K562 (cell line): ENCODE measurements at regions not wholly inside any gene's neighbourhood (a gene's known extent, or its start where the extent isn't known, plus 50 kb on each side); places are given as distances from the start of the nearest gene placed in this dataset.

ENCODE experiments used
- CC2D1A ChIP-seq: fragments of 450-650 bp; IDR thresholded peaks from 2 replicates; pipeline ENCODE4 v1.6.1; 2017; ENCODE audit warnings: mild to moderate bottlenecking
- CREB1 ChIP-seq, 2 experiments: sonication (generic) in 1 of 2; formaldehyde crosslinking in 1 of 2; IDR thresholded peaks; 2 replicates each; pipeline versions ENCODE4 v1.6.1 to v1.8.0; 2012 to 2022; ENCODE audit warnings: inconsistent platforms in 1 of 2, mild to moderate bottlenecking in 1 of 2, missing genetic modification reagents in 1 of 2, moderate library complexity in 1 of 2
- ELF4 ChIP-seq: fragments of 450-650 bp; formaldehyde crosslinking; IDR thresholded peaks from 2 replicates; pipeline ENCODE4 v1.4.0; 2022; ENCODE audit warnings: missing genetic modification characterization
- HSF4 ChIP-seq: fragments of 250-450 bp; sonication (Bioruptor Pico); IDR thresholded peaks from 2 replicates; pipeline ENCODE4 v2.1.2; 2022; ENCODE audit warnings: mild to moderate bottlenecking, moderate library complexity, borderline replicate concordance
- JUNB ChIP-seq: fragments of 450-650 bp; formaldehyde crosslinking; conservative IDR thresholded peaks from 2 replicates; pipeline ENCODE4 v1.4.0; 2020; ENCODE audit warnings: mild to moderate bottlenecking
- JUND ChIP-seq, 2 experiments: IDR thresholded peaks; 2 replicates in 1 of 2; 3 replicates in 1 of 2; pipeline ENCODE4 v1.6.1; 2011; ENCODE audit warnings: borderline replicate concordance in 2 of 2, low read depth in 2 of 2, low read length in 2 of 2, improper control_type of control experiment in 1 of 2, missing biosample characterization in 1 of 2, missing genetic modification characterization in 1 of 2, missing genetic modification reagents in 1 of 2
- KLF13 ChIP-seq: fragments of 450-650 bp; IDR thresholded peaks from 2 replicates; pipeline ENCODE4 v1.6.1; 2016; ENCODE audit warnings: missing genetic modification characterization, low read depth, mild to moderate bottlenecking, missing compliant biosample characterization, moderate library complexity, borderline replicate concordance
- KLF16 ChIP-seq: IDR thresholded peaks from 2 replicates; pipeline ENCODE4 v1.6.1; 2016; ENCODE audit warnings: antibody characterized with exemption
- MXD1 ChIP-seq: fragments of 250-450 bp; sonication (Bioruptor Pico); IDR thresholded peaks from 2 replicates; pipeline ENCODE4 v1.8.0; 2021; ENCODE audit warnings: borderline replicate concordance, mild to moderate bottlenecking, moderate library complexity; ENCODE audit not compliant: poor library complexity, severe bottlenecking
- NEUROD1 ChIP-seq: fragments of 150-350 bp; IDR thresholded peaks from 2 replicates; pipeline ENCODE4 v1.6.1; 2014; ENCODE audit warnings: borderline replicate concordance, low read length, low read depth; ENCODE audit not compliant: partially characterized antibody
- NR3C1 ChIP-seq: sonication (generic); formaldehyde crosslinking; IDR thresholded peaks from 2 replicates; pipeline ENCODE4 v1.8.1; 2022; ENCODE audit warnings: missing genetic modification reagents
- PHF8 ChIP-seq: fragments of 200-600 bp; sonication (generic); IDR thresholded peaks from 2 replicates; pipeline ENCODE4 v1.6.1; 2012; ENCODE audit warnings: mixed run types, mild to moderate bottlenecking, inconsistent platforms, low read length, moderate library complexity, borderline replicate concordance
- RBM25 ChIP-seq: fragments of 200-400 bp; formaldehyde crosslinking; IDR thresholded peaks from 2 replicates; pipeline ENCODE4 v1.6.1; 2018; ENCODE audit warnings: low read length, low read depth, moderate library complexity; ENCODE audit not compliant: severe bottlenecking
- RFX5 ChIP-seq: IDR thresholded peaks from 2 replicates; pipeline ENCODE4 v1.6.1; 2011; ENCODE audit warnings: low read depth, mild to moderate bottlenecking, improper control_type of control experiment, low read length
- RHOXF2B ChIP-seq: fragments of 250-450 bp; sonication (Bioruptor Pico); conservative IDR thresholded peaks from 2 replicates; pipeline ENCODE4 v1.5.1; 2021
- SIRT6 ChIP-seq: IDR thresholded peaks from one replicate; pipeline ENCODE4 v1.6.1; 2012; ENCODE audit warnings: low read depth, mild to moderate bottlenecking, control low read depth, inconsistent platforms, low read length, moderate library complexity
- SLC30A9 ChIP-seq: fragments of 250-450 bp; sonication (Bioruptor Pico); IDR thresholded peaks from 2 replicates; pipeline ENCODE4 v1.8.0; 2022; ENCODE audit warnings: mild to moderate bottlenecking, moderate library complexity
- TBP ChIP-seq: optimal IDR thresholded peaks from 2 replicates; pipeline ENCODE3; 2011; ENCODE audit warnings: low read depth, low read length, improper control_type of control experiment
- ZC3H4 ChIP-seq: sonication (generic); formaldehyde crosslinking; IDR thresholded peaks from 2 replicates; pipeline ENCODE4 v1.9.0; 2021; ENCODE audit warnings: missing genetic modification reagents, borderline replicate concordance
- ZHX1 ChIP-seq: fragments of 150-350 bp; conservative IDR thresholded peaks from 2 replicates; pipeline ENCODE4 v1.6.1; 2014; ENCODE audit warnings: low read length
- ZKSCAN3 ChIP-seq: fragments of 250-450 bp; sonication (Bioruptor Pico); IDR thresholded peaks from 2 replicates; pipeline ENCODE4 v1.4.0; 2020
- ZNF282 ChIP-seq: sonication (generic); formaldehyde crosslinking; IDR thresholded peaks from 2 replicates; pipeline ENCODE4 v1.8.1; 2023; ENCODE audit warnings: missing genetic modification reagents
- ZNF507 ChIP-seq: conservative IDR thresholded peaks from 2 replicates; pipeline ENCODE4 v1.6.1; 2017; ENCODE audit warnings: missing genetic modification characterization, missing compliant biosample characterization
- TF ChIP-seq, protein P1 (sequence below): IDR thresholded peaks from 2 replicates; pipeline ENCODE4 v1.6.1; 2016; ENCODE audit warnings: missing genetic modification characterization, missing compliant biosample characterization

DNA sequence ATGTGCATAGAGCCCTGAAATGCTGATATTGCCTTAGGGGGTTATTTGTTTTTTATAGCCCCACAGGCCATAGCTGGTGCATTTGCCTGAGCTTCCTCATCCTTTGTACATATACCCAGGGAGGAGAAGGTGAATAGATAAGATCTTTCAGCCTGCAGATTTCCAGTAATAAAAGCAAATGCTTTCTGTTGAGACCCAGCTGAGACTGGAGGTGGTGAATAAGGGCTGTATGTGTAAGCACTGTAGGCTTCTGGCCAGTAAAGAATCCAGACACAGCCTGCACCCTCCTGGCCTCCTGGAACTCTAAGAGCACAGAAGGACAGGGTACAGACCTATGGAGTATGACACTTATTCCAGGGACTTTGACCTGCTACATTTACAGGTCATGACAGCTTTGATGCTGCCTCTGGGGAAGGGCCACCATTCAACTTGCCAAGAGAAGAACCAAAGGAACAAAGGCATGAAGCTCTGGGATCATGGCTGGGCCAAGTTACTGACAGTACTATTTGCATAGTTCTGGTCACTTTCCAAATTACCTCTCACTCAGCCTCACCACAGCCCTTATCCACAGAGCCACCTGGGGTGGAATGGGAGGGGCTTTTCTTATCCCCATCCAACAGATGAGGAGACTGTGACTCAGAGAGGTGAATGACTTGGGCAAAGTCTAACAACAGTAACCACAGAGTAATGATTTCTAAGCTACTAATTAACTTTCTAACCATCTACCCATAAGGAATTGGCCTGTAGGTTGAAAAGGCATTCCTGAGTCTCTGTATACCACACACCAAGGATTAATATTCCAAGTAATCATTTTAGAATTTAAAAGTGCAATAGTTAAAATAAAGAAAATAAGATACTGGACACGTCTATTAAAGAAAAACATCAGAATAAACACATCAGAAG is 604.5 kb upstream of the KLF4 start (continued):
- TF ChIP-seq KLF16 (peak; percentile 97), ZKSCAN3 (CRISPR knock-in tag) (no peak), ZHX1 (no peak), ZC3H4 (CRISPR knock-in tag) (no peak), KLF13 (tag) (no peak), SIRT6 (no peak), RHOXF2B (no peak), TBP (no peak), CREB1 (IDR thresholded peaks at IDR 0.05) (peak; percentile 76; the same call in 1 of the 2 replicates), CREB1 (CRISPR knock-in tag; IDR thresholded peaks at IDR 0.05) (no peak), JUND (IDR thresholded peaks at IDR 0.05; ENCODE audit: borderline replicate concordance, low read depth, low read length) (peak; percentile 99), JUND (tag; IDR thresholded peaks at IDR 0.05; ENCODE audit: borderline replicate concordance, low read depth, low read length) (peak; percentile 98; the same call in 2 of the 3 replicates), MXD1 (no peak), RFX5 (no peak), RBM25 (no peak), HSF4 (CRISPR knock-in tag) (no peak), CC2D1A (peak; percentile 97), ZNF282 (CRISPR knock-in tag) (no peak), SLC30A9 (CRISPR knock-in tag) (no peak), PHF8 (no peak), JUNB (peak; percentile 57; the same call in 1 of the 2 replicates), ELF4 (CRISPR knock-in tag) (peak; percentile 90), NR3C1 (CRISPR knock-in tag) (no peak), NEUROD1 (peak; percentile 95), ZNF507 (no peak)
- TF ChIP-seq, protein P1, sequence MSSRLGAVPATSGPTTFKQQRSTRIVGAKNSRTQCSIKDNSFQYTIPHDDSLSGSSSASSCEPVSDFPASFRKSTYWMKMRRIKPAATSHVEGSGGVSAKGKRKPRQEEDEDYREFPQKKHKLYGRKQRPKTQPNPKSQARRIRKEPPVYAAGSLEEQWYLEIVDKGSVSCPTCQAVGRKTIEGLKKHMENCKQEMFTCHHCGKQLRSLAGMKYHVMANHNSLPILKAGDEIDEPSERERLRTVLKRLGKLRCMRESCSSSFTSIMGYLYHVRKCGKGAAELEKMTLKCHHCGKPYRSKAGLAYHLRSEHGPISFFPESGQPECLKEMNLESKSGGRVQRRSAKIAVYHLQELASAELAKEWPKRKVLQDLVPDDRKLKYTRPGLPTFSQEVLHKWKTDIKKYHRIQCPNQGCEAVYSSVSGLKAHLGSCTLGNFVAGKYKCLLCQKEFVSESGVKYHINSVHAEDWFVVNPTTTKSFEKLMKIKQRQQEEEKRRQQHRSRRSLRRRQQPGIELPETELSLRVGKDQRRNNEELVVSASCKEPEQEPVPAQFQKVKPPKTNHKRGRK (tag), result no peak
